Panc1 (cell line): ENCODE measurements at regions not wholly inside any gene's neighbourhood (a gene's known extent, or its start where the extent isn't known, plus 50 kb on each side); places are given as distances from the start of the nearest gene placed in this dataset.

Source experiments
- ATAC-seq: fragments of 200-7000 bp; cut with Tn5 transposase; 2 replicates; pipeline ENCODE4 v1.9.1; 2020; ENCODE audit warnings: mild to moderate bottlenecking, moderate library complexity
- BruUV-seq: library from RNA; stranded (reverse); fragments of 400-500 nt; replicated peaks from 2 replicates; lab custom pipeline; 2021; lab: Mats Ljungman, UMichigan
- CTCF ChIA-PET: fragments of 300-600 bp; sonication (Branson Sonifier 250); formaldehyde crosslinking; loops from one replicate; lab custom pipeline; 2022; ENCODE audit warnings: antibody characterized with exemption; lab: Charles Lee
- POLR2A ChIA-PET: fragments of 300-600 bp; sonication (Branson Sonifier 250); formaldehyde crosslinking; loops from one replicate; lab custom pipeline; 2022; ENCODE audit warnings: antibody characterized with exemption; lab: Charles Lee
- DNase-seq: peaks from one replicate; pipeline ENCODE4 v3.0.0-alpha.2; 2010; ENCODE audit warnings: low read depth, low spot score
- H3K27ac ChIP-seq: 2 replicates; pipeline ENCODE4 v1.5.1; 2011; ENCODE audit warnings: mild to moderate bottlenecking, low read length, inconsistent platforms
- H3K27me3 ChIP-seq: fragments of 200-500 bp; sonication (Bioruptor generic); 2 replicates; pipeline ENCODE4 v1.6.0; 2014; ENCODE audit warnings: low read length, inconsistent platforms; ENCODE audit not compliant: control insufficient read depth, insufficient read depth
- H3K36me3 ChIP-seq: fragments of 200-500 bp; sonication (Bioruptor generic); 2 replicates; pipeline ENCODE4 v1.5.1; 2014; ENCODE audit warnings: inconsistent platforms, mild to moderate bottlenecking, low read length, moderate library complexity; ENCODE audit not compliant: control insufficient read depth, insufficient read depth
- H3K4me1 ChIP-seq: 2 replicates; pipeline ENCODE4 v1.5.1; 2011; ENCODE audit warnings: inconsistent platforms, mild to moderate bottlenecking, low read length, moderate library complexity; ENCODE audit not compliant: control insufficient read depth, insufficient read depth
- H3K4me3 ChIP-seq, 2 experiments: 2 replicates each; pipeline ENCODE4 v1.5.1; 2011 to 2012; ENCODE audit warnings: low read depth in 2 of 2, low read length in 2 of 2, mild to moderate bottlenecking in 2 of 2, inconsistent platforms in 1 of 2, moderate library complexity in 1 of 2
- H3K9me3 ChIP-seq: fragments of 200-500 bp; sonication (Bioruptor generic); 2 replicates; pipeline ENCODE4 v1.5.1; 2014; ENCODE audit warnings: low read depth, mild to moderate bottlenecking, inconsistent platforms, low read length, moderate library complexity; ENCODE audit not compliant: control insufficient read depth, insufficient read depth
- POLR2AphosphoS5 ChIP-seq: IDR thresholded peaks from 2 replicates; pipeline ENCODE4 v1.6.1; 2012; ENCODE audit warnings: mild to moderate bottlenecking, low read depth, low read length, moderate library complexity
- REST ChIP-seq, 2 experiments: IDR thresholded peaks; 2 replicates each; pipeline ENCODE4 v1.6.1; 2011 to 2012; ENCODE audit warnings: low read depth in 2 of 2, control low read depth in 1 of 2, low read length in 1 of 2, mild to moderate bottlenecking in 1 of 2, moderate library complexity in 1 of 2; ENCODE audit not compliant: insufficient read depth in 1 of 2
- SIN3A ChIP-seq: IDR thresholded peaks from 2 replicates; pipeline ENCODE4 v1.6.1; 2012; ENCODE audit warnings: low read depth, mild to moderate bottlenecking, low read length, moderate library complexity, borderline replicate concordance; ENCODE audit not compliant: insufficient read depth
- TCF7L2 ChIP-seq: IDR thresholded peaks from 2 replicates; pipeline ENCODE4 v1.6.1; 2011; ENCODE audit warnings: mild to moderate bottlenecking, low read depth, low read length, inconsistent platforms
- in situ Hi-C: cut with HindIII; loops from 2 replicates; pipeline ENCODE4 v1.10.0; 2016; ENCODE audit warnings: low sequenced_read_pairs, low pct_unique_long_range_greater_than_20kb
- intact Hi-C: fragments of 100-400 bp; cut with micrococcal nuclease; formaldehyde crosslinking; loops from one replicate; pipeline ENCODE4 v1.10.0; 2022; ENCODE audit not compliant: unreplicated experiment
- TF ChIP-seq, protein P1 (sequence below): fragments of 450-650 bp; IDR thresholded peaks from 2 replicates; pipeline ENCODE4 v1.5.1; 2017; ENCODE audit warnings: mild to moderate bottlenecking

DNA sequence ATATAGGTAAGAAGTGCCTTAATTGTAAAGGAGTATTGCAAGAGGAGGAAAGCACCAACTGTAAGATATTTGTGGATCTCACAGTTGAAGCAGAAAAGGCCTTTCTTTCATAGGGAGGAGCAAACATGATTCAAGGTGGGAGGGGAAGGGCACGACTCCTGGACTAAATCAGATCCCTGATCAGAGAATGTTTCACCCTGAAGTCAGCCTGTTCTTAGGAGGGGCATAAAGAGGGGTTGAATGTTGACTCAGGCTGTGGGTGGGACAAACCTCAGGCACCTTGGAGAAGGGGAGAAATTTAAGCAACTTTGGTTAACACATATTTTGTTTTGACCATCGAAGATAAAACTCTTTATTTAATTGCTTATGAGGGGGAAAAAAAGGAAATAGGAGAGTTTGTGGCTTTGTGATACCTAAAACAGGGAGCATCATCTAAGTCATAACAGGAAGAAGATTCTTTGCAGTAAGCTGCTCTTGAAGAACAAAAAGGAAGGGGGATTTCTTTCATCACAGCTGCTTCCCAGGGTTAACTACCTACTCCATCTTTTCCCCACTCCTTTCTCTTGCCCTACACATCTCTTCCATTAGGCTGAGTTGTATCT is 158.6 kb upstream of the ZNF267 start:
- ATAC-seq: no peak
- no peaks in the 10 kb centered on the region; the same call in 1 of the 2 replicates for H3K36me3 ChIP-seq
- in situ Hi-C loops (no loop called here), intact Hi-C loops (loop anchor here (10.0 kb wide), 1 partner anchor 150 kb away; no protein-coding TSS in a partner anchor)
- no peak overlapping the region; the same call in 1 of the 2 replicates for H3K27ac ChIP-seq
- H3K9me3 ChIP-seq: no peaks in the 10 kb centered on the region
- ChIA-PET CTCF (interaction anchor here (0.7 kb wide), 1 partner anchor 214 kb away, joined by 3 read pairs; no protein-coding TSS in a partner anchor), POLR2A (no interaction called here)
- TF ChIP-seq SIN3A: no peak
- TF ChIP-seq, protein P1, sequence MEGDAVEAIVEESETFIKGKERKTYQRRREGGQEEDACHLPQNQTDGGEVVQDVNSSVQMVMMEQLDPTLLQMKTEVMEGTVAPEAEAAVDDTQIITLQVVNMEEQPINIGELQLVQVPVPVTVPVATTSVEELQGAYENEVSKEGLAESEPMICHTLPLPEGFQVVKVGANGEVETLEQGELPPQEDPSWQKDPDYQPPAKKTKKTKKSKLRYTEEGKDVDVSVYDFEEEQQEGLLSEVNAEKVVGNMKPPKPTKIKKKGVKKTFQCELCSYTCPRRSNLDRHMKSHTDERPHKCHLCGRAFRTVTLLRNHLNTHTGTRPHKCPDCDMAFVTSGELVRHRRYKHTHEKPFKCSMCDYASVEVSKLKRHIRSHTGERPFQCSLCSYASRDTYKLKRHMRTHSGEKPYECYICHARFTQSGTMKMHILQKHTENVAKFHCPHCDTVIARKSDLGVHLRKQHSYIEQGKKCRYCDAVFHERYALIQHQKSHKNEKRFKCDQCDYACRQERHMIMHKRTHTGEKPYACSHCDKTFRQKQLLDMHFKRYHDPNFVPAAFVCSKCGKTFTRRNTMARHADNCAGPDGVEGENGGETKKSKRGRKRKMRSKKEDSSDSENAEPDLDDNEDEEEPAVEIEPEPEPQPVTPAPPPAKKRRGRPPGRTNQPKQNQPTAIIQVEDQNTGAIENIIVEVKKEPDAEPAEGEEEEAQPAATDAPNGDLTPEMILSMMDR: peak; percentile 30
- peaks cover 6% of the 10 kb centered on the region for H3K4me1 ChIP-seq
- no peaks in the 10 kb centered on the region for H3K27me3 ChIP-seq
- BruUV-seq: no TSS peak
- H3K4me3 ChIP-seq: no peak overlapping the region
- DNase-seq: no peak

- Histone ChIP-seq H3K27me3 (no peaks in the 10 kb centered on the region), H3K9me3 (peaks cover 4% of the 10 kb centered on the region; the same call in 1 of the 2 replicates), H3K36me3 (no peaks in the 10 kb centered on the region; the same call in 1 of the 2 replicates), H3K27ac (no peak overlapping the region), H3K4me1 (peaks cover 6% of the 10 kb centered on the region; the same call in 1 of the 2 replicates), H3K4me3 (no peak overlapping the region)
- CTCF ChIA-PET: no interaction called here
- no peak for ATAC-seq
- no TSS peak for BruUV-seq
- no peak for DNase-seq
- POLR2A ChIA-PET: no interaction called here
- TF ChIP-seq SIN3A: no peak
- no peak for TF ChIP-seq TCF7L2
- TF ChIP-seq, protein P1: no peak
- no peak for TF ChIP-seq POLR2AphosphoS5
- TF ChIP-seq REST (IDR thresholded peaks at IDR 0.05; ENCODE audit: insufficient read depth in 1 of 2, low read depth in 2 of 2, low read length in 1 of 2): no peak
- intact Hi-C loops: loop anchor here (10.0 kb wide), 1 partner anchor 149 kb away; no protein-coding TSS in a partner anchor
- in situ Hi-C loops: no loop called here
These were observed 157.7 kb upstream of the ZNF267 start for GRCh38 chr16:31715915-31716314.
